Daoy (cell line): ENCODE measurements at regions not wholly inside any gene's neighbourhood (a gene's known extent, or its start where the extent isn't known, plus 50 kb on each side); places are given as distances from the start of the nearest gene placed in this dataset.
A peak's percentile ranks its signal among the peaks of the same experiment; 100 is the strongest.
"Not testable (repeated sequence)": the region's sequence is repeated elsewhere in the genome, so short reads cannot be mapped to it uniquely, and the experiment has no call there.

ENCODE experiments used
- DNase-seq: peaks from one replicate; pipeline ENCODE4 v3.0.0-alpha.2; 2015; ENCODE audit warnings: low read depth

DNA sequence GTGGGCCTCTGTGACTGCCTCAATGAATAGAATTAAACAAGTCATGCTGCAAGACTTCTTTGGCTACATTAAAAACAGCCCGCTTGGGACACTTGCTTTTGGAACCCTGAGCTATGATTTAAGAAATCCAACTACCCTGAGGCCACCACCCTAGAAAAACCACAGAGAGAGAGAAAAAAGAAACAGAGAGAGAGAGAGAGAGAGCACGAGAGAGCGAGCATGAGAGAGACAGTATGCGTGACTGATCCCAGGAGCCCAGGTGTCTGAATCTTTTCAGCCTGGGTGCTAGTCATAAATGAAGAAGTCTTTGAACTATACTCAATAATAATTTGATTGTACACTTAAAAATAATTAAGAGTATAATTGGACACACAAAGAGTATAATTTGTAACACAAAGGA lies 123.1 kb upstream of the FREM1 start:
- no peak for DNase-seq

DNA sequence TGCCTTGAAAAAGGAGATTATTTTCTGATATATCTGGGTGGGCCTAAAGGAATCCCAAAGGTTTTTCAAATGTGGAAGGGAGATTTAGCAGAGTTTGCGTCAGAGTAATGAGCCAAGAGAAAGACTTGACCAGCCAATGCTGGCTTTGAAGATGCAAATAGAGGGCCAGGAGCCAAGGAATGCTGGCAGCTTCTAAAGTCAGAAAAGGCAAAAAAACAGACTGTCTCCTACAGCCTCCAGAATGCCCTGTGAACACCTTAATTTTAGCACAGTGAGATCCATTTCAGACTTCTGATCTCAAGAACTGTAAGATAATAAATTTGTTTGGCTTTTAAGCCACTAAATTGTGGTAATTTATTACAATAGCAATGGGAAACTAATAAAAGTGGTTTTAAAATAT lies 122.6 kb upstream of the FREM1 start:
- no peak for DNase-seq

DNA sequence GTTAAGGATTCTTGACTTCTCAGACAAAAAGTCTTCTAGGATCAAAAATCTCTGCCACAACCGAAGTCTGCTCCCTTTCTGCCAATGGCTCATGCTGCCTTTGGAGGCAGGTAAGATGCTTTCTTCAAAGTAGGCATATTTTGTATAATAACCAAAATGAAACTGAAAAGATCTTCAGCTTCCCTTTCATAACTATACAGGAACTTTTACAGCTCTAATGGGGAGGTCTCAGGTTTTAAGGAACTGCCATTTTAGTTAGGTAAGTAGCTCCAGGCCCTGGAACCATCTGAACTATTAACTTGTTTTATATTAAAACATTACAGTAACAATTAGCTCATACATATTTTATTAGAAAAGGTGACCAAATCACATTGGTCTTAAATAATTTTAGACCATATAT lies 110.9 kb upstream of the FREM1 start:
- no peak for DNase-seq

DNA sequence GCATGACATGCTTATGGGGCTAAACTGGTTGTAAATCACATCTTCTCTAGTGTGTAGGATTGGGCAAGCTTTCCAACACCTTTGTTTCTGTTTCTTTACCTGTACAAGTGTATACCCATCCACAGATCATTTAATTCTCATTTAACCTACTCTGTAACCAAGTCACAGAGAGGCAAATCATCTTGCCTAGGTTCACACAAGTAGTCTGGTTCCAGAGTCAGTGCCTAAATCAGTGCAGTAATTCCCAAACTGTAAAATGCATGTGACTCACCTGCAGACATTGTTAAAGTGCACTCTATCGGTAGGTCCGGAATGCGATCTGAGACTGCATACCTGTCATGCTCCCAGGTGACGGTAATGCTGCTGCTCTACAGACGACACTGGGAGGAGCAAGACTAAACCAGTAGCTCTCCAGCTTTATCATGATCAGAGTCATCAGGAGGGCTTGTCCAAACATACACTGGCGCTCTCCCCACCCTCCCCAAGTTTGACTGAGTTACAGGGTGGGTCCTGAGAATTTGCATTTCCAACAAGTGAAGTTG lies 107.9 kb upstream of the FREM1 start:
- no peak for DNase-seq

DNA sequence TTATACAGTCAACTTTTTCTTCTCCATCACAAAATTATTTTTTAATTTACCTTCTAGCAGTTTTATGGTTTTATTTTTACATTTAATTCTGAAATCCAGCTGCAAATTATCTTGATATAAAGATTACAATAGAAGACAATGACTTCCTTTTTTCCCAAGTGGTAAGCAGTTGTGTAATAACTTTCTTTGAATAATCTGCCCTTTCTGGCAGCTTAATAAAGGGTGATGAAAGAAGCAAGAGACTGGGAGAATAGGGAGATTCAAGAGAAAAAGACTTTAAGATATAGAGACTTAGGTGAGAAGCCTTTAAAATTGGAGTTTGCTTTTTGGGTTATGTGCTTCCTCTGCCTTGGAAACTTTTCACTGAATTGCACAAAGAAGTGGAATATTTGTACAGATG lies 100.4 kb upstream of the FREM1 start:
- DNase-seq: no peak

DNA sequence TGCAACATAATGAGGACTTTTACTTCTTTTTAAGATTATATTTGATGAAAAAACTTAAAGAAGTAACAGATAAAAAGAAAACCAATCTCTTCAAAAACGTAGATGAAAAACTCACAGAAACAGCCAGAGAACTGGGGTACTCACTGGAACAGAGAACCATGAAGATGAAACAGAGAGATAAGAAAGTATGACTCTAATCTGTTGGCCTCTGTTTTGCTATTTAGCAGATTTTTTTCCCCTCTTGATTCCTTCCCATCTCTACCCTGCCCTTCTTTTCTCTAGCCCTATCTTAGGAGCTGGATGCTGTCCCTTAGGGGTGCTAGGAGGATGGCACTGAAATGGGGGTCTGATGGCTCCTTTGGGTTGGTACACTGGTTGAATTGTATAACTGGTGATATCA lies 97.5 kb upstream of the FREM1 start:
- no peak for DNase-seq

DNA sequence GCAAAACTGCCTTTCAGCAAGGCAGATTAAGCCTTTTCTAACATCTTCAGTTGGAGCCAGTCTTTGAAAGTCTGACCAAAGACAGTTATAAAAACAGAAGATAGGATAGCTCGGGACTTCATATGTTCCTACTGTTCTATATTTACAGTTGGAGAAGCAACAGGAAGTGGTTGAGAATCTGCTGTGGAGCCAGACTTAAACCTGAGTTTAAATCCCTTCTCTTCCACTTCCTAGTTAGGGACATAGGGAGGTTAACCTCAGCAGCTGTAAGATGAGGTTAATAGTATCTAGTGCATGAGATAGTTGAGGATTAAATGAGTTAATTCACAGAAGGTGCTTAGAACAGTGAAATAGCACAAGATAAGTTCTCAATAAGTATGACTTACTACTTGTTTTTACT lies 84.5 kb upstream of the FREM1 start:
- no peak for DNase-seq

DNA sequence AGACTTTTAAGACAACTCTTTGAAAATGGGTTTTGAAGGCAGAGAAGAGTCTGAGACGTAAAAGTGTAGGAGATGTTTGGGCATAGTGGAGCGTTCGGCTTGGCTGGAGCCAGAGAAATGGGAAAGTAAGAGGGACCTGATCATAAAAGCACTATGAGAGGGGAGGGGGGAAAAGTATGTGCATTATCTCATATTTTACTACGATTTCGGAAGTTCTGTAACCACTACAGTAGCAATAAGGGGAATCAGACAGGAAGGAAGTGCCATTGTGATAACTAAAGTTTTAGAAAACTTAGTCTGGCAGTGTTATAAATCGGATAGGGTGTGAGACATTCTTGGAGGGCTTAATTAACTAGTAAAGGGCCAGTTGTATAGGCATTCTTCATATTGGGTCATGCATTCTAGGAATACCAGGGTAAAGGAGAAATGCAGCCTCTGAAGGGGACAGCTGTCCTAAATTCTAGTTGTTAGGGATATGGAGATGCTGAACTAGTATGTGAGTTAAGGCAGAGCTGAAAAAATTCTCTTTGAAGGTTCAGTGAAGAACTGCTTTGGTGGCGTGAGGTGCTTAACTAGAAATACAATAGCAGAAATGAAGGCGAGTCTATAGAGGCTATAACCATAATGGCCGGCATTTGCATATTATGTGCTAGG lies 83.8 kb upstream of the FREM1 start:
- DNase-seq: no peak

DNA sequence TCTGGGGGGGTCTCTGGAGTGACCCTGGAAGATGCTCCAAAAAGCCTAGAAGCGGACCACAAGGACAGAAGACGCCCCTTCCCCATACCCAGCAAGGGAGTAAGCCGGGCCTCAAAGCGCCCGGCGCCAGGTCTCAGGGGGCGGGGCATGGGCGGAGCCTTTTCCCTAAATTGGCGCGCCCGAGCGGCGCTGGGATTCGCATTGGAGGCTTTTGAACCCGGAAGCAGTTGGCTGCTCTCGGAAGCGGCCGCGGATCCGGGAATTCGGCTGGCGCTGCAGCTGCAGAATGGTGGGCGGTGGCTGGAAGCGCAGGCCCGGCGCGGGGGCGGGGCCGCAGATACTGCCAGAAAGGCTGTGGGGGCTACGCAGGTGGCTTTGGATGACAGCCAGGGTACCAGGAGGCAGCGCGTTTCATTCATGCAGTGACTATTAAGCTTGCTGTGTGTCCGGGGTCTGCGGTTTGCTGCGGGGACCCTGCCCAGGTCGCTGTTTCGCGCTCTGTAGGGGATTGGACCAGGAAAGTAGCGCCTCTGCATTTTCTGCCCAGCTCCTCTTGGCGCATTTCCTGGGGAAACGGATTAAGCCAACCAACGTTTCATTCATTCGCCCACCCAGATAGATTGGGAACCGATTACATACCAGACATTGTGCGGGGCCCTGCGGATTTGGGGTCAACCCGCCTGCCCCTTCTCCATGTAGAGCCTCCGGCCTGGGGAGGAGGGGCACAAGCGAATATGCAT lies 83.0 kb upstream of the FREM1 start:
- DNase-seq: peak; percentile 77

DNA sequence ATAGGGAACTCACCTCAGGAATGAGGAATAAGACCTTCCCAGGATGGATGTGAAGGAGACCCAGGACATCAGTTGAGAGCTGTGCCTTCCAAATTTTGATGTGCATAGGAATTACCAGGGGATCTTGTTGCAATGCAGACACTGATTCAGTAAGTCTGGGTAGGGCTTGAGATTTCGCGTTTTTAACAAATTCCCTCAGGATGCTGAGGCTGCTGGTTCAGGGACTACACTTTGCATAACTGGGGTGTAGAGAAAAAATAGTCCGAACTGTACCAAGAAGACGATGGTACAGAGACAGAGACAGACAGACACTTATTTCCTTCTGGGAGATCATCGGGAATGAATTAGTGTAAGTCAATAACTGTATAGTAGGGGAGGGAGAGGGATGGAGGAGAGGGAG lies 82.3 kb upstream of the FREM1 start:
- no peak for DNase-seq

DNA sequence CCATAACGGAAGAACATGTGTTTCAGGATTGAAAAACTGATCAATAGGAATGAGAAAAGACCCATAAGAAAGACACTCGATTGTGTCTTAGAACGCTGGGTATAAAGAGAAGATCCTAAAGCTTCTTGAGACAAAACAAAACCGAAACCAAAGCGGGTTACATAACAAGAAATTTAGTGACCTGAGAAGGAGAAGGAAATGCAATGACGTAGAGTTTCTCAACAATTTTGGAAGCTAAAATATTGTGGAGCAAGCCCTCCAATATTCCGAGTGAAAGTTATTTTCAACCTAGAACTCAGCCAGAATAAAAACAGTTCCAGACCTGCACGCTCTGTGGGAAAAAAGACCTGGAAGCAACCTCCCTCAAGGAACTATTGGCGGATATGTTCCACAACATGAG lies 81.9 kb upstream of the FREM1 start:
- no peak for DNase-seq

DNA sequence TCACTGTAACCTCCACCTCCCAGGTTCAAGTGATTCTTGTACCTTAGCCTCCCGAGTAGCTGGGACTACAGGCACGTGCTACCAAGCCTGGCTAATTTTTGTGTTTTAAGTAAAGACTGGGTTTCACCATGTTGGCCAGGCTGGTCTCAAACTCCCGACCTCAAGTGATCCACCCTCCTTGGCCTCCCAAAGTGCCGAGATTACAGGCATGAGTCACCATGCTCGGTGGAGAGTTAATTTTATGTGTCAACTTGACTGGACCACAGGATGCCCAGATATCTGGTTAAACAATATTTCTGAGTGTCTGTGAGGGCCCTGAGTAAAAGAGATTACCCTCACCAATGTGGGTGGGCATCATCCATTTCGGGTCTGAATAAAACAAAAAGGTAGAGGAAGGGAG lies 80.4 kb upstream of the FREM1 start:
- peak; percentile 2 for DNase-seq

DNA sequence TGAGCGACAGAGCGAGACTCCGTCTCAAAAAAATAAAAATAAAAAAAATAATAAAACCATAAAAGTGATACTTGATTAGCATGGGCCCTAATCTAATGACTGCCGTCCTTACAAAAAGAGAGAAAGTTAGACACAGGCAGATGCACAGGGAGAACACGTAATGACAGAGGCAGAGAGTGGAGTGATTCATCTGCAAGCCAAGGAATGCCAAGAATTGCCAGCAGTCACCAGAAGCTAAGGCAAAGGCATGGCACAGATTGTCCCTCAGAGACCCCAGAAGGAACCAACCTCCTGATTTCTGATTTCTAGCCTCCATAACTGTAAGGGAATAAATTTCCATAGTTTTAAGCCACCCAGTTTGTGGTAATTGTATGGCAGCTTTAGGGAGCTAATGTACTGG lies 79.6 kb upstream of the FREM1 start:
- no peak for DNase-seq

DNA sequence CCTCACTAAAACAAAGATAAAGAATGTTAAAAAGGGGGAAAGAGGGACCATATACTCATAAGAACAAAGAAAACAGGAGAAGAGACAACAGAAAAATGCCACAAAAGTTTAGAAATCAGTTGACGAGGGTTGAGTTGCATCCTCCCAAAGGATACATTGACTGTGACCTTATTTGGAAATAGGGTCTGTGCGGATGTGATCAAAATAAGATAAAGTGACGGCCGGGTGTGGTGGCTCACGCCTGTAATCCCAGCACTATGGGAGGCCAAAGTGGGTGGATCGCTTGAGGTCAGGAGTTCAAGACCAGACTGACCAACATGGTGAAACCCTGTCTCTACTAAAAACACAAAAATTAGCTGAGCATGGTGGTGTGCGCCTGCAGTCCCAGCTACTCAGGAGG lies 79.1 kb upstream of the FREM1 start:
- not testable (repeated sequence) for DNase-seq

DNA sequence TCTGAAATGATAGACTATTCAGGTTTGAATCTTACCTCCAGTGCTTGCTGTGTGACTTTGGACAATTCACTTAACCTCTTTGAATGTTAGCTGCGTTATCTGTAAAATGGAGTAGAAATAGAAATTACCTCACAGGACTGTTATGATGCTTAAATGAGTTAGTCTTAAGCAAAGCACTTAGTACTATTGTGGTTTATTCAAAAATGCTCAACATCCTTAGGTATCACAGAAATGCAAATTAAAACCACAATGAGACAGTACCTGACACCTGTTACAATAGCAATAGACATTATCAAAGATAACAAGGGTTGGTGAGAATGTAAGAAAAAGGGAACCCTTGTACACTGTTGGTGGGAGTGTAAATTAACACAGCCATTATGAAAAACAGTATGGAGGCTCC lies 77.6 kb upstream of the FREM1 start:
- DNase-seq: no peak

DNA sequence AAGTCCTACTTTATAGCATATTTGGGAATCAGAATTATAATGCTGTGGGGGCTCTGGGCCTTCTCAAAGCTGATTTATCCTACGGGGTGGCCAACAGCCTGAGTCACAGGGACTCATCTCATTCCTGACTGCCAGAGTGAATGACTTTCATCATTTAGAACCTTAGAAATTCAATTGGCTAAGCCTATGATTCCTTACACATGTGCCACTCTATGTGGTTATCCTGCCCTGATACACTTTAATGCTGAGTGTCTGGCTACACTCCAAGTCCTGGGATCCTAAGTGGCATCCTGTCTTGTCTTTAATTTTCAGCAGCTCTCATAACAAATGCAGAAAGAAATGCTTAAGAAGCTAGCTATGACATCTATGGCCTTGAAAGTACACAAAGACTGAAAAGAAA lies 75.2 kb upstream of the FREM1 start:
- DNase-seq: no peak

DNA sequence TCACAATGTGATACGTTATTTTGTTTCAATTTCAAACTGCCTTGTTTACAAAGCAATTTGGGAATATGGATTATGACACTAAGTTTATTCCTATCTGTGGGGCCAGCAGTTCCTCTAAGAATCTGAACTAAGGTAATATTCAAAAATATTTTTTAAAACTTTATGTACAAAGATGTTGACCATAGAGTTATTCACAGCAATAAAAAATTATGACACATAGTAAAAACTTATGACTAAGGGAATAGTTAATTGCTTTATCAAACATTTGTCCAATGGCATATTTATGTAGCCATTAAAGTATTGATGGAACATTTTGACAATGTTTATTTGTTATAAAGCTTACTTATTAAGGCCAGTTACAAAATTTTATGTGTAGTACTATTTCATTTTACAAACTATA lies 73.4 kb upstream of the FREM1 start:
- DNase-seq: no peak

DNA sequence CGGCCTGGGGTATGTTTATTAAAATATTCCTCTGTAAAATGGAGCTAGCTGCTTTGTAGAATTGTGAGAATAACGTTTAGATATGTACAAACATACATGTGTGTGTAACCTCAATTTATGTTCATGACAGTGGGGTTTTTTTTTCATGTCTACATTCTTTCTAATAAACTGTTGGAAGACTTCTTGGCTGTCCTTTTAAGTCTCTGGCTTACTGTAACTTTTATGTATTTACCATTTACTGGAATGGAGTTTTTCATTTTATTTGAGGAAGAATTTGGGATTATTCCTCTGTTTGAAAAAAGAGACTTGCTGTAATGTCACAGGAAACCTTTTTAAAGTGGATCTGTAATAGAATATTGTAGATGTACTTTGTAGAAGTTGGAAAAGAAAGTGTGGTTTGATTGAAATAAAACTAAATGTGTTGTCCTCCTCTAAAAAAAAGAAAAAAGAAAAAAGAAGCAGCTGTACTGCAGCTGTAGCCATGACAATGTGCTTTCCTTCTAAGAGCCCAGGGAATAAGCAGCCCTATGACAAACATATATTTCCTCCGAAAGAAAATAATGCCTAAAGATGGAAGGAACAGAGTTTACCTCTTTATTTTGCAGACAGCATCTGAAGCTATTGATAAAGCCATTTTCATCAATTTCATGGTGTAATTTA lies 71.2 kb upstream of the FREM1 start:
- no peak for DNase-seq

DNA sequence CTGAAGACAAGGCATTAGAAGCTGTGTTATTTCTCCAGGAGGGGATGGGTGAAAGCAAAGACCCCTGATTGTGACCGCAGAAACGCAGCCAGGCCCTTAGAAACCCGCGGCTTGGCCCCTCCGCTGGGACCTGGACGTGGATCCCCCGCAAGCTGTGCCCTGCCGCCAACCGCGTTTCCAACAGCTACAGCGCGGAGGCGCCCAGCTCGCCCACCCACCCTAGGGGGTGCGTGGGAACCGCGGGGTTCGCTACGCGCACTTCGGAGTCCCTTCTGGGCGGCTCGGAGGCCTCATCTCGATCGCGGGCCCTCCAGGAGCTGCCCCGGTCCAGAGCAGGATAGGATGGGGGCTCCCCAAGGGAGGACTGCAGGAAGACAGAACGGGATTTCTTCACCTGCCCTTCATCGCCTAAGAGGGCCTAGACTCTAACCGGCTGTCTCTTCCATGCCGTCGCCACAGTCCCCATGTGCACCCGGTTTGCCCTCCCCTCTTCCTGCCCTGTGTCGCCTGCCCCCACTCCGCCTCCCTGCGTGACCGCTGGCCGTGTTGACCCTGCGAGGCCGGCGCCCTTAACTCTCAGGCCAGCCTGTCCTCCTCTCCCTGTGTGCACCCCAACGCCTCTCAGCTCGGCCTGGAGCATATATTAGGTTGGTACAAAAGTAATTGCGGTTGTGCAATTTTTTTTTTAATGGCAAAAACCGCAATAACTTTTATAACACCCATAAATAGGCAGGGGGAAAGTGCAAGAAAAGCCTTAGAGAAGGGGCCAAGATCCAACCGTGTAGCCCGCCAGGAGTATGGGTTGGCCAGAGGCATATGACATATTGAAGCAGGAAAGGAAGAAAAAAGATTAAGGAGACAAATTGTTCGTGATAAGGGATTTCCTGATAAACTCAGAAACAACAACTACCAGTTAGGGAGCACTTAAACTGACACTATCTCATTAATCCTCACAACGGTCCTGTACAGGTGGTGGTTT lies 68.1 kb upstream of the FREM1 start:
- no peak for DNase-seq

DNA sequence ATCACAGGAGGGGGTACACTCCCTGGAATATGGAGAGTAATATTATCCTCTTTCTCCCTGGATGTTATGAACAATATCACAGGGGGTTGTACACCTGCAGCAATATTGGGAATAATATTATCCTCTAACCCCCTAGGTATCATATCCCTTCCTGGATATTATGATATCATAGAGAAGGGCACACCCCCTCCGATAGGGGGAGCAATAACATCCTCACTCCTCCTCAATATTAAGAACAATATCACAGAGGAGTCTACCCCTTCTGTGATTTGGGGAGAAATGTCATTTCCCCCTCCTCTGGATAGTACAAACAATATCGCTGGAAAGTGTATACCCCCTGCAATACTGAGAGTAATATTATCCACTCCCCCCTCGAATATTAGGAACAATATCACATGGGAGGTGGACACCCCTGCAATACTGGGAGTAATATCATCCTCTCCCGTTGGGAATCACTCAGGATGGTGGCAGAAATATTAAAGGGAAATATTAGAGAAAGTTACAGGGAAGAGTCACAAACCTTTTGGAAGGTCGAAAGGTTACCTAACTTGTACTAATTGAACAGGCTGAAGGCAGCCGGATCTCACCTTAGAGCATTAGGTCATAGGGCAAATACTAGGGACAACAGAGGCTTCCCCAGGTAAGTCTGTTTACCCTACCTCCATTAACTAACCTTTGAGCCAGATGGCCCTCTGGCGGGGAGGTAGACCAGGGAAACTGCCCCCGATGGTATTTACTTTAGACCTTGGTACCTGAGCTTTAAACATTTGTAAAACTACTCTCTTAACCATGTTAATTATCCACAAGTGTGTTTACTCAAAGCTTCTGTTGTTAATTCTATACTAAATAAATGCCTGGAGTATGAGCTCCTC lies 57.5 kb upstream of the FREM1 start:
- DNase-seq: no peak
